Astrocyte (in vitro differentiated cells and primary cell): ENCODE measurements at regions not wholly inside any gene's neighbourhood (a gene's known extent, or its start where the extent isn't known, plus 50 kb on each side); places are given as distances from the start of the nearest gene placed in this dataset.

Source experiments
- DNase-seq: peaks from one replicate; pipeline ENCODE4 v3.0.0-alpha.2; 2010; ENCODE audit warnings: low read depth
- FAIRE-seq: peaks from 2 replicates; lab custom pipeline; 2011; peaks lifted over from hg19 to GRCh38; lab: Jason Lieb, UNC
- H2AFZ ChIP-seq: 2 replicates; pipeline ENCODE4 v1.6.0; 2012; ENCODE audit warnings: low read depth, low read length, inconsistent platforms
- H3K27ac ChIP-seq: 2 replicates; pipeline ENCODE4 v1.5.1; 2011; ENCODE audit warnings: low read depth, low read length, inconsistent platforms
- H3K27me3 ChIP-seq: 2 replicates; pipeline ENCODE4 v1.6.0; 2011; ENCODE audit warnings: low read length, inconsistent platforms; ENCODE audit not compliant: insufficient read depth
- H3K36me3 ChIP-seq: 2 replicates; pipeline ENCODE4 v1.5.1; 2011; ENCODE audit warnings: low read length, inconsistent platforms; ENCODE audit not compliant: insufficient read depth
- H3K4me1 ChIP-seq: 2 replicates; pipeline ENCODE4 v1.5.1; 2011; ENCODE audit warnings: low read length, inconsistent platforms; ENCODE audit not compliant: insufficient read depth
- H3K4me2 ChIP-seq: 2 replicates; pipeline ENCODE4 v1.6.0; 2012; ENCODE audit warnings: low read length, inconsistent platforms
- H3K4me3 ChIP-seq: 2 replicates; pipeline ENCODE4 v1.5.1; 2011; ENCODE audit warnings: low read depth, mild to moderate bottlenecking, low read length, inconsistent platforms; ENCODE audit not compliant: insufficient read depth
- H3K79me2 ChIP-seq: 2 replicates; pipeline ENCODE4 v1.6.0; 2012; ENCODE audit warnings: mild to moderate bottlenecking, low read length, inconsistent platforms; ENCODE audit not compliant: insufficient read depth
- H3K9ac ChIP-seq: 2 replicates; pipeline ENCODE4 v1.6.0; 2012; ENCODE audit warnings: mild to moderate bottlenecking, low read length, inconsistent platforms
- H3K9me3 ChIP-seq: 2 replicates; pipeline ENCODE4 v1.5.1; 2012; ENCODE audit warnings: low read depth, mild to moderate bottlenecking, low read length, inconsistent platforms; ENCODE audit not compliant: insufficient read depth
- H4K20me1 ChIP-seq: 2 replicates; pipeline ENCODE4 v1.6.0; 2012; ENCODE audit warnings: low read length, inconsistent platforms; ENCODE audit not compliant: insufficient read depth
- H3K27ac Mint-ChIP-seq: one replicate; pipeline ENCODE4 v1.8.0; 2021; ENCODE audit warnings: mild to moderate bottlenecking, mixed read lengths; ENCODE audit not compliant: unreplicated experiment
- H3K27me3 Mint-ChIP-seq: one replicate; pipeline ENCODE4 v1.8.0; 2021; ENCODE audit warnings: low read depth, mixed read lengths; ENCODE audit not compliant: unreplicated experiment
- H3K36me3 Mint-ChIP-seq: one replicate; pipeline ENCODE4 v1.8.0; 2021; ENCODE audit warnings: low read depth, mixed read lengths; ENCODE audit not compliant: unreplicated experiment
- H3K4me1 Mint-ChIP-seq: one replicate; pipeline ENCODE4 v1.8.0; 2021; ENCODE audit warnings: low read depth, mixed read lengths; ENCODE audit not compliant: unreplicated experiment
- H3K4me3 Mint-ChIP-seq: one replicate; pipeline ENCODE4 v1.8.0; 2021; ENCODE audit warnings: mild to moderate bottlenecking, moderate library complexity, mixed read lengths; ENCODE audit not compliant: unreplicated experiment
- H3K9me3 Mint-ChIP-seq: one replicate; pipeline ENCODE4 v1.8.0; 2021; ENCODE audit warnings: mild to moderate bottlenecking, mixed read lengths; ENCODE audit not compliant: unreplicated experiment
- EZH2 ChIP-seq: IDR thresholded peaks from 2 replicates; pipeline ENCODE4 v1.6.1; 2012; ENCODE audit warnings: mild to moderate bottlenecking, low read length, inconsistent platforms; ENCODE audit not compliant: insufficient read depth
- TF ChIP-seq, protein P1 (sequence below): IDR thresholded peaks from 2 replicates; pipeline ENCODE4 v1.5.1; 2011; ENCODE audit warnings: low read depth, mild to moderate bottlenecking, inconsistent platforms, low read length, moderate library complexity; ENCODE audit not compliant: insufficient read depth

DNA sequence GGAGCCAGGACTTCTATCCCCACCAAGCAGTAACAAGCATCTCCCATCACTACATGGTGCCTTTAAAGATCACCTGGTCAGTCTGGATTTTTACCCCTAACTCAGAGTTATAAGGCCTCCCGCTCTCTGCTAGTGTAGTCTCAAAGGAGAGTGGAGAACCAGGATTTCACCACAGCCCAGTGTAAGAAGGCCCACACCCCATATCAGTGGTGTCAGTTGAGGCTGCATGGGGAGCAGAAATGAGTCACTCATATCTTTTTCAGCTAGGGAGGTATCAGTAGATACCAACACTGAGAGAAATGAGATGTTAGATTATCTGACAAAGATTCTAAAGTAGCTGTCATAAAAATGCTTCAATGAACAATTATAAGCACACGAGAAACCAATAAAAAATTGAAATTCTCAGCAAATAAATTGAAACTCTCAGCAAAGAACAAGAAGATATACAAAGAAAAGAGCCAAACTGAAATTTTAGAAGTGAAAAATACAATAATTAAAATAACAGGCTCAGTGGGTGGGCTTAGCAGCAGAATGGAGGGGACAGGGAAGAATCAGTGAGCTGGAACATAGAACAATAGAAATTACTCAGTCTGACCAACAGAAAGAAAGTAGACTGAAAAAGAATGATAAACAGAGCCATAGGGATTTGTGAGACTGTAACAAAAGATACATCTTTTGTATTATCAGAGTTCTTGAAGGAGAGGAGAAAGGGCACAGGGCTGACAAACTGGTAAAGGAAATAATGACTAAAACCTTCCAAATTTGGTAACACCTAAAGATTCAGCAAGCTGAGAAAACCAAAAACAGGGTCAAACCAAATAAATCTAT is 257.7 kb downstream of the ANAPC1 start:
- no peak overlapping the region for H3K9ac ChIP-seq
- H3K27me3 Mint-ChIP-seq = no peaks in the 10 kb centered on the region
- H3K79me2 ChIP-seq = no peaks in the 10 kb centered on the region

DNA sequence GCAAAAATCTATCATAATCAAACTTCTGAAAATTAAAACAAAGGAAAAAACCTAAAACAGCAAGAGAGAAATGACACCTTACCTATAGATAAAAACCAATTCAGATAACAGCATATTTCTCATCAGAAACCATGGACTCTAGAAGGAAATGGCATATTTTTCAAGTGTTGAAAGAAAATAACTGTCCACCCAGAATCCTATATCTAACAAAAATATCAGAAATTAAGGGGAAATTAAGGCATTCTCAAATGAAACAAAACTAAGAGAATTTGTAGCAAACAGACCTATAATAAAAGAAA is 257.2 kb downstream of the ANAPC1 start:
- TF ChIP-seq, protein P1, sequence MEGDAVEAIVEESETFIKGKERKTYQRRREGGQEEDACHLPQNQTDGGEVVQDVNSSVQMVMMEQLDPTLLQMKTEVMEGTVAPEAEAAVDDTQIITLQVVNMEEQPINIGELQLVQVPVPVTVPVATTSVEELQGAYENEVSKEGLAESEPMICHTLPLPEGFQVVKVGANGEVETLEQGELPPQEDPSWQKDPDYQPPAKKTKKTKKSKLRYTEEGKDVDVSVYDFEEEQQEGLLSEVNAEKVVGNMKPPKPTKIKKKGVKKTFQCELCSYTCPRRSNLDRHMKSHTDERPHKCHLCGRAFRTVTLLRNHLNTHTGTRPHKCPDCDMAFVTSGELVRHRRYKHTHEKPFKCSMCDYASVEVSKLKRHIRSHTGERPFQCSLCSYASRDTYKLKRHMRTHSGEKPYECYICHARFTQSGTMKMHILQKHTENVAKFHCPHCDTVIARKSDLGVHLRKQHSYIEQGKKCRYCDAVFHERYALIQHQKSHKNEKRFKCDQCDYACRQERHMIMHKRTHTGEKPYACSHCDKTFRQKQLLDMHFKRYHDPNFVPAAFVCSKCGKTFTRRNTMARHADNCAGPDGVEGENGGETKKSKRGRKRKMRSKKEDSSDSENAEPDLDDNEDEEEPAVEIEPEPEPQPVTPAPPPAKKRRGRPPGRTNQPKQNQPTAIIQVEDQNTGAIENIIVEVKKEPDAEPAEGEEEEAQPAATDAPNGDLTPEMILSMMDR = no peak
- TF ChIP-seq EZH2 = no peak
- H3K4me3 Mint-ChIP-seq = no peak overlapping the region
- Histone ChIP-seq H4K20me1 (no peaks in the 10 kb centered on the region), H3K27me3 (no peaks in the 10 kb centered on the region), H2AFZ (no peak overlapping the region), H3K9me3 (no peaks in the 10 kb centered on the region), H3K4me2 (no peak overlapping the region), H3K36me3 (no peaks in the 10 kb centered on the region), H3K9ac (no peak overlapping the region), H3K4me3 (no peak overlapping the region), H3K27ac (no peak overlapping the region), H3K4me1 (no peaks in the 10 kb centered on the region), H3K79me2 (no peaks in the 10 kb centered on the region)
- FAIRE-seq (no peak), DNase-seq (no peak)
- H3K27ac Mint-ChIP-seq = no peak overlapping the region
- H3K4me1 Mint-ChIP-seq = peaks cover 1% of the 10 kb centered on the region
- H3K27me3 Mint-ChIP-seq = no peaks in the 10 kb centered on the region
- H3K9me3 Mint-ChIP-seq = peaks cover 21% of the 10 kb centered on the region
- H3K36me3 Mint-ChIP-seq = no peaks in the 10 kb centered on the region

More for the DNA sequence above, 257.7 kb downstream of the ANAPC1 start:
- Histone ChIP-seq H3K4me1 (no peaks in the 10 kb centered on the region), H3K27me3 (no peaks in the 10 kb centered on the region), H3K9me3 (no peaks in the 10 kb centered on the region), H3K36me3 (no peaks in the 10 kb centered on the region), H2AFZ (no peak overlapping the region), H3K4me3 (no peak overlapping the region), H3K27ac (no peak overlapping the region), H3K4me2 (no peak overlapping the region), H4K20me1 (no peaks in the 10 kb centered on the region)
- no peak overlapping the region for H3K27ac Mint-ChIP-seq
- no peak for TF ChIP-seq EZH2
- TF ChIP-seq, protein P1 = no peak
- DNase-seq (no peak), FAIRE-seq (no peak)
- peaks cover 19% of the 10 kb centered on the region for H3K9me3 Mint-ChIP-seq
- H3K36me3 Mint-ChIP-seq = no peaks in the 10 kb centered on the region
- H3K4me1 Mint-ChIP-seq = peaks cover 1% of the 10 kb centered on the region
- no peak overlapping the region for H3K4me3 Mint-ChIP-seq

DNA sequence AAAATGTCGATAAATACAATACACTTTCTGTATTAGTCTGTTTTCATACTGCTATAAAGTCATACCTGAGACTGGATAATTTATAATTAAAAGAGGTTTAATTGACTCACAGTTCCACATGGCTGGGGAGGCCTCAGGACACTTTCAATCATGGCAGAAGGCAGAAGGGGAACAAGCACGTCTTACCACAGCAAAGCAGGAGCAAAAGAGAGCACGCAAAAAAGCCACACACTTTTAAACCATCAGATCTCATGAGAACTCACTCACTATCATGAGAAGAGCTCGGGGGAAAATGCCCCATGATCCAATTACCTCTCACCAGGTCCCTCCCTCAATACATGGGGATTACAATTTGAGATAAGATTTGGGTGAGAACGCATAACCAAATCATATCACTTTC is 256.7 kb downstream of the ANAPC1 start:
- no peak overlapping the region for H2AFZ ChIP-seq
- no peaks in the 10 kb centered on the region for H3K27me3 ChIP-seq
- H3K4me1 ChIP-seq = no peaks in the 10 kb centered on the region
- H3K4me3 ChIP-seq = no peak overlapping the region
- no peak overlapping the region for H3K4me2 ChIP-seq
- no peaks in the 10 kb centered on the region for H3K27me3 Mint-ChIP-seq
- no peak overlapping the region for H3K9ac ChIP-seq
- no peak for DNase-seq
- no peak overlapping the region for H3K27ac Mint-ChIP-seq
- peaks cover 21% of the 10 kb centered on the region for H3K9me3 Mint-ChIP-seq
- no peaks in the 10 kb centered on the region for H3K79me2 ChIP-seq
- H3K9me3 ChIP-seq = no peaks in the 10 kb centered on the region
- no peak for FAIRE-seq
- peaks cover 1% of the 10 kb centered on the region for H3K4me1 Mint-ChIP-seq
- H3K36me3 Mint-ChIP-seq = no peaks in the 10 kb centered on the region
- no peak overlapping the region for H3K4me3 Mint-ChIP-seq
- H3K27ac ChIP-seq = no peak overlapping the region
- H4K20me1 ChIP-seq = no peaks in the 10 kb centered on the region
- H3K36me3 ChIP-seq = no peaks in the 10 kb centered on the region
- TF ChIP-seq EZH2 = no peak
- TF ChIP-seq, protein P1 = no peak
